GM21737 (cell line): ENCODE measurements at regions not wholly inside any gene's neighbourhood (a gene's known extent, or its start where the extent isn't known, plus 50 kb on each side); places are given as distances from the start of the nearest gene placed in this dataset.

ENCODE experiments used
- ATAC-seq: cut with Tn5 transposase; IDR thresholded peaks from one replicate; pipeline ENCODE4 v1.9.1; 2021; ENCODE audit warnings: mild to moderate bottlenecking, moderate library complexity; ENCODE audit not compliant: unreplicated experiment

DNA sequence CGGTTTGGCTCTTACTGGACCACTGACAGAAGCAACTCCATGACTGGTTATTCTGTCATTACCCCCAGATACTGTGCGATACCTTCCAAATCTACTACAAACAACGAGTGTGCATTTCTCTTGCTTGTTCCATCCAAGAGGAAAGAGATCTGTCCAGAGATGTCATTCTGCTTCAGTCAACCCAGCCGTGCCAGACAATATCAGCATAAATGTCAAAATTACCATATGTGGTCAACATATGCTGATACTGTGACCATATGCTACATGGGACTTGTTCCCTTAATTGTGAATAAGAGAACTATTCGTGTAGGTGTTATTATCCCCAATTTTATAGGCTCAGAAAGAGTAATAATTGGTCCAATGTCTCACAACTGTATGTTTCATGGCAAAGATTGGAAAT is 143.2 kb upstream of the PRSS1 start:
- no peak for ATAC-seq

DNA sequence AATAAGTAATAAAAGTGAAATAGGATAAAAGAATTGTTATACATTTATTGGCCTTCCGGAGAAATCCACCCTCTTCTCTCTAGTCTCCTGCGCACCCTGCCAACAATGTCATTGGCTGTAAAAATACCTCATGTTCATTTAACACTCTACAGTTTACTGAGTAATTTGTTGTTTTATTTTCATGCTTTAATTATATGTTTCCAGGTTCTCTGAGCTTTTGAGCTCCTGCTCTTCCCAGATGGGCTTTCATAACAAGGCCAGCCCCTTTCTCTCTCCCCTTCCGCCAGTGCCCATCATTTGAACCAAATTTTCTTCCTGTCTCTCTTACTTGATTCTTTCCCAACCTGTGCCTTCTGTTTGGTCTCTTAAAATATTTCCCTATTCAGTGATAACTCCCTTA is 144.6 kb upstream of the PRSS1 start:
- no peak for ATAC-seq

DNA sequence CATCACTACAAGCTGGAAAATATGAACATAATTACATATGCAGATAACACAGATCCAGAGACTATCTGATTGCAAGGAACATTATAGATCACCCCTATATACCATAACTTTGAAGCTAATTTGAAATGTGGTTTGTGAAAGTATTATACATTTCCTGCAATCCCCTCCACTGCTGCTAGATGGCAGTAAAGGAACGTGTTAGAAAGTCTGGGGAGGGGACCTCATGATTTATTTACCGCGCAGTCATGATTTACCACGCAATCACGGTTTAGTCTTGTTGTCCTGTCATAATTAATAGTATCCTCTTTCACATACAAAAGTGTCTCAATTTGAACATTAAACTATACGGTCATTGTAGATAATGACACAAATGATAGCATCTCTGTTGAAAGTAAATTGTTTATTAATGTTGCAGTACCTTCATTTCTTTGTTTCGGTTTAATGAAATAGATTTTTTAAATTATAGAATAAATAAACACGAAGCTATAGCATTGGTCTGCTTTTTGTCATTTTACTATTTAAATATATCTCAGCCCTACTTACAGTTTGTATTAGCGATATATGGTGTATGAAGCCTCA is 145.3 kb upstream of the PRSS1 start:
- ATAC-seq = no peak

DNA sequence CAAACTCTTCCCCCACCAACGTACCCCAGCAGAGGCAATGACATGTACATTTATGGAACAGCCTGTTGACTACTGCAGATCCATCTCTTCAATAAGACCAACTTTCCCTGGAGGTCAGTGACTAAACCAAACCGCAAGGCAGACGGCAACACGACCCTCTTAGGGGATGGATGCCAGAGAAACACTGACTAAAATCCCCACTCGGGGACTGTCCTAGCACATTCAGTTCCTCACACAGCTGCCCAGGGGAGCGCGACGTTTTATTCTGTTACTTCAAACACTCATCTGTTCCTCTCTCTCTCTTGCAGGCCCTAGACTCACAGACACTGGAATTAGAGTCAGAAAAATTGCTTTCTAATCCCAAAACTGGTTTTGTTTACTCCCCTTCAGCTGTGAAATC is 146.5 kb upstream of the PRSS1 start:
- no peak for ATAC-seq

DNA sequence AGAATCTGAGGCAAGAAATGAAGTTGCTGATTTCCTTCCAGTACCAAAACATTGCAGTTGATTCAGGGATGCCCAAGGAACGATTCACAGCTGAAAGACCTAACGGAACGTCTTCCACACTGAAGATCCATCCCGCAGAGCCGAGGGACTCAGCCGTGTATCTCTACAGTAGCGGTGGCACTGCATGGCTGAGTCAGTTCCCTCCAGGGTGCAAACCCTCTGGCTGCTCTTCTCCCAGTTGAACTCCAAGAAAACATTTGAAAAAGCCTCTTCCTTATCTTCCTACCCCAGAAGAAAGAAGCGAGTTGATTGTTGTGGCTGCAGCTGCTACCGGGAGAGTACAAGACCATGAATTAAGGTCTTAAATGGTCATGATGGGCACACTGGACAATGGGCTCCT is 147.1 kb upstream of the PRSS1 start:
- no peak for ATAC-seq

DNA sequence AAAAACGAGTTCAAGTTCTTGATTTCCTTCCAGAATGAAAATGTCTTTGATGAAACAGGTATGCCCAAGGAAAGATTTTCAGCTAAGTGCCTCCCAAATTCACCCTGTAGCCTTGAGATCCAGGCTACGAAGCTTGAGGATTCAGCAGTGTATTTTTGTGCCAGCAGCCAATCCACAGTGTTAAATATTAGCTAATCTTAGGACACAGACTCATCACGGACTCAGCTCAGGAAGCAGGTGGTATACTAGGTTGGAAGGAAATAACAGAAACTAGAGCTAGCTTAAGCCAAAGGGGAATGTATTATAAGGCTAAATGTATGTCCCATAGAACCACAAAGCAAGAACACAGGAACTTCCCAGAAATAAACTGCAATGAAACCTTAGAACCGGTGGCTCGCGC is 151.0 kb upstream of the PRSS1 start:
- ATAC-seq = no peak

DNA sequence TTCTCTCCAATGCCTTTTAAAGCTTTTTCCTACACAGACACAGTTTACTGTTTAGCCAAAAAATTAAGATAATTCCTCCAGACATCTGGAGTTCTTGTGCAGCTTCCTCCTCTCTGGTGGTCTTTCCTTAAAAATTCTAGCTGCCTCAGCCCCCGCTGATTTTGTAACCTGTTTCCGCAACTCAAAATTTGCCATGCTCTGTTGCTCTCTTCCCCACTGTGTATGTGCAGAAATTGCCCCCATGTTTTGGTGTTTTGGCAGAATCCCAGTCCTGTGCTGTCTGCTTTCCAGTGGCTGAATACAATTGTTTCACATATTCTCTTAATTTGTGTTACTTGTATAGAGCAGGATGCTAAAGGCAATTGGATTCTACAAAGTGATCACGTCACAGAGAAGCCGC is 151.7 kb upstream of the PRSS1 start:
- ATAC-seq = no peak

DNA sequence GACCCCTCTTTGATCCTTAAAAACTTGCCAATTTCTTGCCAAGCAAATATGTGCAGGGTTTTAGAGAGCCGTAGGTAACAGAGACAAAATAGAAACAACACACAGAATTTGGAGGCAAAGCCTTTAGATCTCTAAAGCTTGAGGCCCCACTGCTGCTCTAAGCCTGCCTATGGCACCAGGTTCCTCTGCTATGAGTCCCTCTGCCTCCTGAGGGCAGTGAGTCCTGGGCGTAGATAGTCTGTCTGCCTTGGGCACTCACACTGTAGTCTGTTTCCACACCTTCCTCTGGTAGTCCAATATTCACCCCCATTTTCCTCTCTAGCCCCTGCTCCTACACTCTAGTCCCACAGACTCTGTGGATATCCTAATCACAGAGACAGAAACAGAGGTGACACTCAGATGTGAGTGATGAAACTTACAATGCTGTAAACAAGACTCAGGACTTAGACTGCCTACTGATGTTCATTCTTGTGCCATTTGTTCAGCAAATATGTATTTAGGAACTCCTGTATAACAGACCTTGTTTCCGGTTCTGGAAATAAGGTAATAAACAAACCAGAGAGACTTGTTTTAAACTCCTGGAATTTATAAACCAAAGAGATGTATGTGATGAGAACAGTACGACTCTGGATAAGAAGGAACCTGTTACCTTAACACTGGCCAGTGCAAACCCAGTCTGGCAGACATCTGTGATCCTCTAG is 153.3 kb upstream of the PRSS1 start:
- no peak for ATAC-seq

DNA sequence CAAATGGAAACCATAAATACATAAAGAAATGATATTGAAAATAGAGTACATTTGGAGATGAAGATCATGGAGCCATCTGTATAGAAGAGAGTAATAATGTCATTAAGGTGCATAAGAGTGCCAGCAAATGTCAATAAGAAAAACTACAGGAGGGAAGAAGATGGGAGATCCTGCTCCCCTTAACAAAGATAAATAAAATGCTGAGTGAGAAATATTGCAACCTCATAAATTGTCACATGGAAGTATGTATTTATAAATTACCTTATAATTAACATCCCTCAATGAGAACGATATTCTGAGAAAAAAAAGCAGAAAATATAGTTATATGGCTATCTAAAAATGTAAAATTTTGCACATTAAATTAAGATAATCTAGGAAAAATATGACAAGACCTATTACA is 155.2 kb upstream of the PRSS1 start:
- no peak for ATAC-seq

DNA sequence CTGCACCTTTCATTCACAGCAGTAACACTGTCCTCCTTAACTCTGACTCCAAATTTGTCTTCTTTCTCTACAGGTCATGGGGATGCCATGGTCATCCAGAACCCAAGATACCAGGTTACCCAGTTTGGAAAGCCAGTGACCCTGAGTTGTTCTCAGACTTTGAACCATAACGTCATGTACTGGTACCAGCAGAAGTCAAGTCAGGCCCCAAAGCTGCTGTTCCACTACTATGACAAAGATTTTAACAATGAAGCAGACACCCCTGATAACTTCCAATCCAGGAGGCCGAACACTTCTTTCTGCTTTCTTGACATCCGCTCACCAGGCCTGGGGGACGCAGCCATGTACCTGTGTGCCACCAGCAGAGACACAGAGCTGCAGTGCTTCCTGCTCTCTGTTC is 156.2 kb upstream of the PRSS1 start:
- ATAC-seq = no peak

DNA sequence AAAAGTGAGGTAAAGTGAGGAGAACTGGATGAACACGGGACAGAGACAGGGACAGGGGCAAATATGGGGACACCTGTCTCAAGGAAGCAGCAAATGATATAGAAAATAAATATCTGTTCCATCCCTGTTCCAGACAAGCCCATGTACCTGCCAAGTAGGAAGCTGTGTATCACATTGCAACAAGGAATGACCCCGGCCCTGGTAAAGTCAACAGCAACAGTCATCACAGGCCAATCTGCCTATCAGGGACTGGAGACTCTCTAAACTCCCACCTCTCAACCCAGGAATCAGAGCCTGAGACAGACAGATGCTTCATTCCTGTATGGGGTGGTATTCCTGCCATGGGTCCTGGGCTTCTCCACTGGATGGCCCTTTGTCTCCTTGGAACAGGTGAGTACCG is 156.6 kb upstream of the PRSS1 start:
- ATAC-seq = no peak

DNA sequence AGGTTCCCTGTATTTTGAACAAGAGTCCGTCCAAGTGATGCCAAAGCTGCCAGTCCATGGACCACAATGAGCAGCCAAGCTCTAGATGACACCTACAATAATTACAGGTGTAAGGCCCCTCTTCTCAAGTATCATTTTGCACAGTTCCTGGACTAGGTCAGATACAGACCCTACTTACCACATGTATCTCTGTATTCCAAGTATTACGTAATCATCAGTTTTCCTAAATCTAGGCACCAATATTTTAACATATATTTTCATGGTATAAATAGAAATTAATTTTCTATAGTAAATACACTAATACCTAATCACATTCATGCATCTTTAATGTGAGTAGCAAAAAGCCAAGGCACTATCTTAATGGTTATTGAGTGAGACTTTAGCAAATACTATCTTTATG is 157.0 kb upstream of the PRSS1 start:
- ATAC-seq = no peak

DNA sequence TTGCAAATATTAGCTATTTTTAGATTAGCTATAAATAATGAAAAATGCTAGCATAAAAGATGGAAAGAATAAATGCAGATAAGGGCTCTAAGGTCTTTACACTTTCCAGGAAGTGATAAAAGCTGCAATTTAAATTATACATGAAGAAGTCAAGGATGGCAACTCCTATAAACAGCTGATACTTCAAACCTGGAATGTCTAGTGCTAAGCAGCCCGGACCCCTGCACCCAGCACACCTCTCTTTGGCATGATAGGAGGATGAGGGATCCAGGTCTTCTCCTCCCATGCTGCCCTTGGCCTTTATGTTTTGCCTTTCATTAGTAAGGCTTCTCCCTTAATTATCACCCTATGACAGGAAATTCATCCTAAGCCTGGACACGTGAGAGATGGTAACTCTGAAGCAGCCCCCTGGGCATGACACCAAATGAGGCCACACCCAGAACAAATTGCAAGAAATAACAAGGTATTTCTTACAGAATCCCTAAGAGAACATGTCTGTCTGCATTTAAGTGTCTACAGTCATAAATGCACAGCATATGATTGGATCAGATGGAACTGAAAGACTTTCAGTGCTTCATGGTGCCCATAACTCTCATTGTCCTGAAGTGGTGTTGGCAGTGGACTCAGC is 158.3 kb upstream of the PRSS1 start:
- ATAC-seq = no peak

DNA sequence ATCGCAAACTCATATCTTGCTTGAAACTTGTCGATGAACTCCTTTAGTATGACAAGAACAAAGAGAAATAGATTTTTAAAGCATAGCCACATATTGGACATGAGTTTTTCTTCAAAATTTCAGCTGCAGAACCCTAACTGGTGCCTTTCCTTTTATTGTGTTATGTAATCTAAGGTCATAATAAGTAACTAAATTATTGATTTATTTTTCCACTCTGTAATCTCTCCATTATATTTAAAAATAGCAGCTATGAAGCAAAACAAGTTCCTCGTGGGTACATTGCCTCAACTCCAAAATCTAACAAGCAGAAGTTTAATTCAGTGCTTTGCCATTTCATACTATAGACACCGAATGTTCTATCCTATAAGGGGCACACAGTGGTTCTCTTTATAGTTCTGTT is 159.2 kb upstream of the PRSS1 start:
- no peak for ATAC-seq

DNA sequence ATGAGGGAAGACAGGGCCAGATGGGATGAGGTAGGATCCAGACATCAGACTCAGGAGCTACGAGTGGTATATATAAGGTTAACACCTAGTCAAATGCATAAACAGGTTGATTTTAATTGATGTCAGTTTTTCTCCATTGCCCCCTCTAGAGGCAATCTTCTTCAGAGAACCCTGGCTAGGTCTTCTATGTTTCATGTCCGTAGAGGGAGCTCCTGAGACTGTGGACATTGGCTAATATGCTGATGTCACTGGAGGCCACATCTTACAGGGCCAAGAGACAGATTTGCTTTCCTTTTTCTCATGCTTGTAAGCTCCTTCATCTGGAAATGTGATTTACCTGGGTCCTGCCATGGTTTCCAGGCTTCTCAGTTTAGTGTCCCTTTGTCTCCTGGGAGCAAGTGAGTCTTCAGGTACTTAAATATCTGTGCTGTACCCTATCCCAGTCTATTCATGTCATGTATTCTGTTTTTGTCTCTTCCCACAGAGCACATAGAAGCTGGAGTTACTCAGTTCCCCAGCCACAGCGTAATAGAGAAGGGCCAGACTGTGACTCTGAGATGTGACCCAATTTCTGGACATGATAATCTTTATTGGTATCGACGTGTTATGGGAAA is 161.6 kb upstream of the PRSS1 start:
- ATAC-seq = peak; percentile 66

DNA sequence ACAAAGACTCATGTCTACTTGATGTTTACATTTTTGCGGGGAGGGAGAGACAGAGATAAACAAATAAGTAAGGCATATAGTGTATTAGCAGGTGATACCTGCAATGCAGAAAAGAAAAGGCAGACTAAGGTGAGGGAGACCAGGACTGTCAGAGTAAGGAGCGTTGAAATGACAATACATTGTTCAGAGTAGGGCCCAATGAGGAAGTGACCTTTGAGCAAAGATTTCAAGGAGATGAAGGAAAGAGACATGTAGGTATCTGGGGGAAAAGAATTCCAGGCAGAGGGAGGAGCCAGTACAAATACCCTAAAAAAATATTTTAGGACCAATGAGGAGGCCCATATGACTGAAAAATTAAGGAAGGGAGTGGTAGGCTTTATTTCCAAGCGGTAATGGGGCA is 162.7 kb upstream of the PRSS1 start:
- no peak for ATAC-seq

DNA sequence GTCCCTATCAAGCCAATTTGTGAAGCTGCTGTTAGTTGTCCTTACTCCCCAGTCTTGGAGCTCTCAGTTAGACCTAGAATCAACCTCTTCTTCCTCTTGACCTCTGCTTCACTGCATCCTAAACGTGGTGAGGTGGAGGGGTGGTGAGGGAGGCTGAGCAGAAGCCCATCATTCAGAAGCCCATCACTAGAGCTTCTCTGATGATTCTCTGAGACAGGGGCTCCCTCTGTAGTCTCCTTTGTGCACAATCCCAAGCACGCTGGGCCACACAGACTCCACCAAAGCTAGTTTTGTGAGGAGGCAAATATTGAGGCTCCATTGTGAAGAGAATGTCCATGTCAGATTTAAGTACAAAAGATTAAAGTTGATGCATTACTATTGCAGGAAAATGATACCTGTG is 163.8 kb upstream of the PRSS1 start:
- no peak for ATAC-seq

DNA sequence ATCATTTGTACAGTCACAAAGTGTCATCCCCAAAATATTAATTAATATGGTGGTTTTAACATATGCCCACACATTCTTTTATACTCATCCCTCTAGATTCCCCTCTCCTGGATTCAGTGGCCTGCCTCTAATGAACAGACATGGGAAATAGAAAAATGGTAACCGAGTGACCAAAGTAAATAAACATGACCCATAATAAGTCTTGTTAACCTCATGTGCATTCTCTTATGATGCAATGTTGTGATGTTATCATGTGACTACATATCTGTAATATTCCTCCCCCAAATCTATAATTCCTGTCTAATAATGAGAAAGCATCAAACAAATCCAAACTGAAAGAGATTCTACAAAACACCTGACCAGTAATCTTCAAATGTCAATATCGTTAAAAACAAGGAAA is 164.5 kb upstream of the PRSS1 start:
- ATAC-seq = no peak

DNA sequence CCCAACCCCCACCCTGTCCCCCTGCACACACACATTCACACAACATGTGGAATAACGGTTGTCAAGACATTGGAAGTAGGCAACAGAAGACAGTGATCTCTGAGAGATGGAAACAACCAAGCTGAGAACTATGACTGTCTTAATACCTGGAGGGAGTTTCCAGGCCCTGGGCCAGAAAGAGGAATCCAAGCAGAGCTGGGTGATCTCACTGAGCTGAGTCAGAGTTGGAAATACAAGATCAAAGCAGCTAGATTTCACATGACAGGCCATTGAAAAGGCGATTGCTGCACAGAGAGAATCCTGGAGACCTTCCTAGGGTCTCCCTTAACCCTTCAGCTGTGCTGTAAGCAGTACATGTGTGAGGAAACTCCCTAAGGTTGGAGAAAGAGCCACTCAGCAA is 165.8 kb upstream of the PRSS1 start:
- peak; percentile 52 for ATAC-seq

DNA sequence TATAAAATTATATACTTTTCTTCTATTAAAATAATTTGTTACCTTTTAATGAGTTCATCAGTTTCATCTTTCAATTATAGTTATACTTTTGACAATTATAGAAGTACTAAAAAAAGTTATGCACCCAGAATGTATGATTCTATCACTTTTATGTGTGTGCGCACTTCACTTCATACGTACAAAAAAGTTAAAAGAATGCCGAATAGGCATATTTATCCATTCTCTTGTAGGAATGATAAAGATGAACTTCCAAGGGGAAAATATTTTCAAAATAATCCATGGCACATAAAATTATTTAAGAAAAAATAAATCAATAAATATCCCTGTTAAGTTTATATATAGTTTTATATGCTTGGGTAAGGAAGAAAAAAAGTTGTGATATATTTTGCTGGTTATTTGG is 166.9 kb upstream of the PRSS1 start:
- ATAC-seq = no peak

DNA sequence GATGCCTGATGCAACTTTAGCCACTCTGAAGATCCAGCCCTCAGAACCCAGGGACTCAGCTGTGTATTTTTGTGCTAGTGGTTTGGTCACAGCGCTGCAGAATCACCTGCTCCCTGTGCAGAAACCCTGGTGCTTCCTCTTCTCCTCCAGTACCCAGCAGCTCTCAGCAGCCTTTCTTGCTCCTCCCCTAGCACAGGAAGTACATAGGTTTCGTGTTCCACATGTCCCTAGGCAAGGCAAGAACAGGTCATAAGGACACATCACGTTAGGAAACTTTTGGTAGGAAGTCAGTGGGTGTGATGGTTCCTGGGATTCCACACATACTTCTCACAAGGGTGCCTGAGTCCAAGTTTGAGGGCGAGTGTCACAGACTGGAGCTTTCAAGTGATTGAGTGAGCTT is 167.9 kb upstream of the PRSS1 start:
- ATAC-seq = peak; percentile 74

DNA sequence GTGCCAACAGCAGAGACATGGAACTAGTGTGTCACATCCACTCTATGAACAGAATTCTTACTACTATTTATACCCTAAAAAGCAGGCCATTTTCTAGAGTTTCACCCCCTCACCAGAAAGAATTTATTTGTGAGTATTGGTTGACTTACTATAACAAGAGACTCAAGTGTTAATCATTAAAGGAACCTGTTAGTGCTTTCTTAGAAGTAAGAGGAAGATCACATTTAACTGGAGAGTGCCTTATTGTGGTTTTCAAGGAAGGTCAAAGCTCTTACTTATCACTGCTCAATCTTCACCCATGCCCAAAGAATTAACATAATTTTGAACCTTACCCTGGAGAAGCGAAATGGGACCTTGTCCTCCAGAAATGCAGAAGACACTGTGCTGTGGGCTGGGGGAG is 169.3 kb upstream of the PRSS1 start:
- peak; percentile 40 for ATAC-seq
